ENCODE measurements at regions not wholly inside any gene's neighbourhood (a gene's known extent, or its start where the extent isn't known, plus 50 kb on each side); places are given as distances from the start of the nearest gene placed in this dataset.

- Histone ChIP-seq H3K9me3 (ENCODE audit: low read length) (no peaks in the 10 kb centered on the region), H3F3A (ENCODE audit: insufficient read depth, low read length, poor library complexity, severe bottlenecking) (no peaks in the 10 kb centered on the region), H3K9me2 (ENCODE audit: insufficient read depth, low read length) (no peaks in the 10 kb centered on the region), H3K27me3 (ENCODE audit: insufficient read depth, low read depth, low read length) (no peaks in the 10 kb centered on the region), H3K27ac (ENCODE audit: low read length) (no peak overlapping the region), H4K20me1 (ENCODE audit: insufficient read depth) (no peaks in the 10 kb centered on the region), H3K79me2 (replicated peaks; ENCODE audit: insufficient read depth, low read length) (no peaks in the 10 kb centered on the region), H2AFZ (ENCODE audit: low read depth, low read length) (no peak overlapping the region), H3K36me3 (ENCODE audit: insufficient read depth, low read length) (no peaks in the 10 kb centered on the region), H3K4me3 (ENCODE audit: low read length) (no peak overlapping the region), H3K9ac (ENCODE audit: low read length) (no peak overlapping the region), H3K4me2 (ENCODE audit: low read length) (no peak overlapping the region)
- TF ChIP-seq EZH2 (IDR thresholded peaks at IDR 0.05; ENCODE audit: borderline replicate concordance, insufficient read depth, low read length, poor library complexity, severe bottlenecking) (no peak), EP300 (conservative IDR thresholded peaks at IDR 0.05; ENCODE audit: poor library complexity, severe bottlenecking) (no peak), CTCF (IDR thresholded peaks at IDR 0.05; ENCODE audit: poor library complexity, severe bottlenecking) (no peak), POLR2AphosphoS5 (IDR thresholded peaks at IDR 0.05) (no peak)
Observed at GRCh38 chr10:128230401-128230800, 104.2 kb upstream of the MKI67 start.

- TF ChIP-seq CTCF (IDR thresholded peaks at IDR 0.05; ENCODE audit: poor library complexity, severe bottlenecking) (no peak), TAF1 (IDR thresholded peaks at IDR 0.05; ENCODE audit: low read depth) (no peak), MXI1 (conservative IDR thresholded peaks at IDR 0.05; ENCODE audit: poor library complexity, severe bottlenecking) (no peak), SMC3 (conservative IDR thresholded peaks at IDR 0.05; ENCODE audit: poor library complexity) (no peak), RAD21 (conservative IDR thresholded peaks at IDR 0.05) (no peak), EP300 (conservative IDR thresholded peaks at IDR 0.05; ENCODE audit: poor library complexity, severe bottlenecking) (no peak), REST (IDR thresholded peaks at IDR 0.05; ENCODE audit: borderline replicate concordance) (no peak), EZH2 (IDR thresholded peaks at IDR 0.05; ENCODE audit: borderline replicate concordance, insufficient read depth, low read length, poor library complexity, severe bottlenecking) (no peak), POLR2AphosphoS5 (IDR thresholded peaks at IDR 0.05) (no peak)
Observed at GRCh38 chr10:128233422-128233821, 107.2 kb upstream of the MKI67 start.

More at GRCh38 chr10:128233422-128233821, 107.2 kb upstream of the MKI67 start:
- H3K36me3 ChIP-seq (ENCODE audit: insufficient read depth, low read length), result no peaks in the 10 kb centered on the region
- H3K27me3 ChIP-seq (ENCODE audit: insufficient read depth, low read depth, low read length), result no peaks in the 10 kb centered on the region
- H3K9ac ChIP-seq (ENCODE audit: low read length), result no peak overlapping the region
- no peaks in the 10 kb centered on the region for H3K9me2 ChIP-seq (ENCODE audit: insufficient read depth, low read length)
- no peaks in the 10 kb centered on the region for H4K20me1 ChIP-seq (ENCODE audit: insufficient read depth)
- no peak overlapping the region for H2AFZ ChIP-seq (ENCODE audit: low read depth, low read length)
- no peak overlapping the region for H3K27ac ChIP-seq (ENCODE audit: low read length)
- H3K9me3 ChIP-seq (ENCODE audit: low read length), result no peaks in the 10 kb centered on the region
- no peaks in the 10 kb centered on the region for H3F3A ChIP-seq (ENCODE audit: insufficient read depth, low read length, poor library complexity, severe bottlenecking)
- H3K4me2 ChIP-seq (ENCODE audit: low read length), result no peak overlapping the region
- no peak overlapping the region for H3K4me3 ChIP-seq (ENCODE audit: low read length)
- H3K79me2 ChIP-seq (replicated peaks; ENCODE audit: insufficient read depth, low read length), result no peaks in the 10 kb centered on the region
